CD14-positive monocyte (primary cell): ENCODE measurements at regions not wholly inside any gene's neighbourhood (a gene's known extent, or its start where the extent isn't known, plus 50 kb on each side); places are given as distances from the start of the nearest gene placed in this dataset.

Source experiments
- DNase-seq, 3 donors: peaks; one replicate each; pipeline ENCODE4 v3.0.0-alpha.2; 2011 to 2022
- H2AFZ ChIP-seq: 2 replicates; pipeline ENCODE4 v1.6.0; 2012; ENCODE audit warnings: mild to moderate bottlenecking, low read depth, low read length, inconsistent platforms; ENCODE audit not compliant: insufficient read depth, poor library complexity, severe bottlenecking
- H3K27ac ChIP-seq, 2 donors: 1 replicate in 1 of 2; 2 replicates in 1 of 2; pipeline ENCODE4 v1.5.1; 2012 to 2013; ENCODE audit warnings: low read length in 2 of 2, control low read depth in 1 of 2, inconsistent platforms in 1 of 2, low read depth in 1 of 2, mild to moderate bottlenecking in 1 of 2
- H3K27me3 ChIP-seq, 2 donors: one replicate each; pipeline versions ENCODE4 v1.6.0 to v1.6.1; 2011 to 2013; ENCODE audit warnings: low read length in 2 of 2; ENCODE audit not compliant: control insufficient read depth in 2 of 2, insufficient read depth in 2 of 2
- H3K36me3 ChIP-seq, 2 donors: replicated peaks in 1 of 2; 1 replicate in 1 of 2; 2 replicates in 1 of 2; pipeline versions ENCODE4 v1.5.1 to v1.6.1; 2012 to 2013; ENCODE audit warnings: low read length in 2 of 2, control low read depth in 1 of 2, inconsistent platforms in 1 of 2, mild to moderate bottlenecking in 1 of 2; ENCODE audit not compliant: insufficient read depth in 2 of 2, control insufficient read depth in 1 of 2
- H3K4me1 ChIP-seq, 2 donors: 1 replicate in 1 of 2; 2 replicates in 1 of 2; pipeline versions ENCODE4 v1.5.1 to v1.6.1; 2012 to 2013; ENCODE audit warnings: low read length in 2 of 2, control low read depth in 1 of 2, inconsistent platforms in 1 of 2, mild to moderate bottlenecking in 1 of 2, moderate library complexity in 1 of 2; ENCODE audit not compliant: insufficient read depth in 2 of 2, control insufficient read depth in 1 of 2
- H3K4me2 ChIP-seq: replicated peaks from 2 replicates; pipeline ENCODE3; 2012; ENCODE audit warnings: low read length, moderate library complexity, mild to moderate bottlenecking; ENCODE audit not compliant: poor library complexity, severe bottlenecking; ENCODE audit errors: extremely low read depth
- H3K4me3 ChIP-seq, 3 experiments: fragments of 200-600 bp in 1 of 3; sonication (generic) in 1 of 3; replicated peaks in 1 of 3; 1 replicate in 2 of 3; 2 replicates in 1 of 3; pipeline ENCODE4 v1.5.1; 2011 to 2013; ENCODE audit warnings: low read length in 3 of 3, mild to moderate bottlenecking in 3 of 3, control low read depth in 2 of 3, low read depth in 2 of 3, inconsistent platforms in 1 of 3, moderate library complexity in 1 of 3
- H3K79me2 ChIP-seq: 2 replicates; pipeline ENCODE4 v1.6.0; 2012; ENCODE audit warnings: mild to moderate bottlenecking, control low read depth, inconsistent platforms, low read length, moderate library complexity; ENCODE audit not compliant: insufficient read depth
- H3K9ac ChIP-seq: 2 replicates; pipeline ENCODE4 v1.6.0; 2017; ENCODE audit warnings: low read length, mild to moderate bottlenecking; ENCODE audit not compliant: insufficient read depth, poor library complexity, severe bottlenecking
- H3K9me3 ChIP-seq, 2 donors: replicated peaks in 1 of 2; 1 replicate in 1 of 2; 2 replicates in 1 of 2; pipeline versions ENCODE4 v1.5.1 to v1.6.1; 2012 to 2013; ENCODE audit warnings: low read length in 2 of 2, control low read depth in 1 of 2; ENCODE audit not compliant: control insufficient read depth in 1 of 2, insufficient read depth in 1 of 2
- H4K20me1 ChIP-seq: 2 replicates; pipeline ENCODE4 v1.6.0; 2012; ENCODE audit warnings: mild to moderate bottlenecking, low read length, control low read depth, moderate library complexity; ENCODE audit not compliant: insufficient read depth
- H3K27ac Mint-ChIP-seq, 7 donors: one replicate each; pipeline ENCODE4 v1.8.0; 2020; ENCODE audit warnings: mild to moderate bottlenecking in 7 of 7, mixed read lengths in 7 of 7, moderate library complexity in 6 of 7, inconsistent platforms in 2 of 7
- H3K27me3 Mint-ChIP-seq, 3 donors: one replicate each; pipeline ENCODE4 v1.8.0; 2021 to 2022; ENCODE audit warnings: low read depth in 3 of 3, mild to moderate bottlenecking in 3 of 3, mixed read lengths in 3 of 3, moderate library complexity in 3 of 3, inconsistent platforms in 1 of 3
- H3K36me3 Mint-ChIP-seq, 2 donors: one replicate each; pipeline ENCODE4 v1.8.0; 2020; ENCODE audit warnings: mixed read lengths in 2 of 2, inconsistent platforms in 1 of 2, mild to moderate bottlenecking in 1 of 2
- H3K4me1 Mint-ChIP-seq: one replicate; pipeline ENCODE4 v1.8.0; 2020; ENCODE audit warnings: mild to moderate bottlenecking, mixed read lengths
- H3K4me3 Mint-ChIP-seq, 2 donors: one replicate each; pipeline ENCODE4 v1.8.0; 2020; ENCODE audit warnings: mild to moderate bottlenecking in 2 of 2, mixed read lengths in 2 of 2, moderate library complexity in 1 of 2
- H3K9me3 Mint-ChIP-seq, 7 donors: one replicate each; pipeline ENCODE4 v1.8.0; 2020 to 2022; ENCODE audit warnings: mixed read lengths in 7 of 7, mild to moderate bottlenecking in 6 of 7, moderate library complexity in 6 of 7, inconsistent platforms in 2 of 7
- CTCF ChIP-seq: fragments of 200-600 bp; IDR thresholded peaks from one replicate; pipeline ENCODE4 v1.8.0; 2022; ENCODE audit warnings: antibody characterized with exemption, mild to moderate bottlenecking
- WGBS: methylation state at CpG from one replicate; pipeline ENCODE4 v1.1.5; 2013; ENCODE audit warnings: missing lambda C conversion rate; ENCODE audit not compliant: insufficient coverage; 5-methylcytosine and 5-hydroxymethylcytosine counted together
- intact Hi-C, 2 donors: fragments of 100-400 bp; cut with micrococcal nuclease; formaldehyde crosslinking; loops; one replicate each; pipeline versions ENCODE4 v1.15.0 to v1.15.1; 2023

- H2AFZ ChIP-seq: no peak overlapping the region
- H3K4me3 ChIP-seq: no peak overlapping the region
- no peaks in the 10 kb centered on the region for H3K27me3 ChIP-seq
- peaks cover 0 to 2% (median 0%) of the 10 kb centered on the region in 7 donors for H3K9me3 Mint-ChIP-seq
- peak overlapping the region in 1 of 7 donors; percentile 20 for H3K27ac Mint-ChIP-seq
- H4K20me1 ChIP-seq: no peaks in the 10 kb centered on the region
- no peaks in the 10 kb centered on the region for H3K36me3 Mint-ChIP-seq
- peaks cover 2 to 5% (median 5%) of the 10 kb centered on the region in 3 donors for H3K27me3 Mint-ChIP-seq
- H3K4me2 ChIP-seq: no peak overlapping the region
- no peak overlapping the region for H3K27ac ChIP-seq
- no peaks in the 10 kb centered on the region for H3K9me3 ChIP-seq
- intact Hi-C loops: no loop called here
- no peak for DNase-seq
- no peak for TF ChIP-seq CTCF
- 87% methylated on average over 13 of the region's 22 CpGs for WGBS
- H3K4me1 ChIP-seq: no peaks in the 10 kb centered on the region
- H3K4me1 Mint-ChIP-seq: no peaks in the 10 kb centered on the region
- no peak overlapping the region for H3K9ac ChIP-seq
- H3K4me3 Mint-ChIP-seq: no peak overlapping the region
- H3K36me3 ChIP-seq: no peaks in the 10 kb centered on the region
- no peaks in the 10 kb centered on the region for H3K79me2 ChIP-seq
These were observed 102.9 kb upstream of the PPP1R26 start for GRCh38 chr9:135376511-135377265.

- 90% methylated on average over 12 of the region's 12 CpGs for WGBS
These were observed 102.2 kb upstream of the PPP1R26 start for GRCh38 chr9:135377431-135377830.

More at GRCh38 chr9:135377431-135377830, 102.2 kb upstream of the PPP1R26 start:
- no peaks in the 10 kb centered on the region for H3K9me3 ChIP-seq
- no peaks in the 10 kb centered on the region for H3K79me2 ChIP-seq
- DNase-seq: no peak
- no peak overlapping the region for H2AFZ ChIP-seq
- H3K4me1 Mint-ChIP-seq: no peaks in the 10 kb centered on the region
- no peaks in the 10 kb centered on the region for H3K36me3 ChIP-seq
- no peak overlapping the region for H3K9ac ChIP-seq
- H3K27me3 ChIP-seq: no peaks in the 10 kb centered on the region
- H4K20me1 ChIP-seq: no peaks in the 10 kb centered on the region
- no peaks in the 10 kb centered on the region for H3K36me3 Mint-ChIP-seq
- TF ChIP-seq CTCF: no peak
- H3K9me3 Mint-ChIP-seq: peaks cover 0 to 2% (median 0%) of the 10 kb centered on the region in 7 donors
- no peak overlapping the region for H3K27ac Mint-ChIP-seq
- H3K4me2 ChIP-seq: no peak overlapping the region
- H3K4me3 Mint-ChIP-seq: no peak overlapping the region
- no peaks in the 10 kb centered on the region for H3K4me1 ChIP-seq
- H3K27ac ChIP-seq: no peak overlapping the region
- no peak overlapping the region for H3K4me3 ChIP-seq
- H3K27me3 Mint-ChIP-seq: peaks cover 2 to 6% (median 5%) of the 10 kb centered on the region in 3 donors
- intact Hi-C loops: no loop called here
